GM18870 (cell line): ENCODE measurements at regions not wholly inside any gene's neighbourhood (a gene's known extent, or its start where the extent isn't known, plus 50 kb on each side); places are given as distances from the start of the nearest gene placed in this dataset.

ENCODE experiments used
- ATAC-seq: cut with Tn5 transposase; IDR thresholded peaks from one replicate; pipeline ENCODE4 v1.9.1; 2021; ENCODE audit warnings: moderate library complexity; ENCODE audit not compliant: unreplicated experiment

DNA sequence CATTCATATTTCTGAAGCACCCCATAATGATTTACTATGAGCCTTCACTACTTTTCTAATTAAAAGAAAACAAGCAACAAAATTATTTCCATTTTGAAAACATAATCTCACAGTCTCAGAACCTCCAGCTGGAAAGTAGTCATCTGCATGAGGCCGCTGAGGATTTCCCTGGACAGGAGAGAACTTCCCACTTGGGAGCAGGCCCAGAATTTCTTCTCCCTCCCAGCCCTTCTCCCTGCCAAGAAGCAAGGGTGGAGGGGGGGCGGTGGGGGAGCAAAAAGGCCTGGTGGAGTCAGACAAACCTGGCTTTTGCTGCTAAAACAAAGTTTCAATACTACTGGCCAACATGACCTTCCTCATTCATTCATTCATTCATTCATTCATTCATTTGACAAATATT lies 167.3 kb downstream of the PJA1 start:
- no peak for ATAC-seq

DNA sequence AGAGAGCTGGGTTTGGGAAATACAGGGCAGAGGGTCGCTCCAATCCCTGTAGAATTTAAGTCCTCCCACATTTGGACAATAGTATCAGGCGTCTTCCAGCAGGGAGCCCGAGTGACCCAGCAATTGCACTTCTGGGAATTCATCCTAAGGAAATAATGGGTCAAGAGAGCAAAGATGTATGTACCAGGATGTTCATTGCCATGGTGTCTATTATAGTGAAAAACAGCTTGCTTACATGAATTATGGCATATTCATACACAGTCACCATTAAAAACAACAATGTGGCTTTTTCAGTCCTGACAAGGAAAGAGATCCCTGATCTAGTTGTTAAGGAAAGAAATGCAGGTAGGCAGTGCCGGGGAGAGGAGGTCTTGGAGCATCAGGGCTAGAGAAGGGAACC lies 167.7 kb downstream of the PJA1 start:
- no peak for ATAC-seq

DNA sequence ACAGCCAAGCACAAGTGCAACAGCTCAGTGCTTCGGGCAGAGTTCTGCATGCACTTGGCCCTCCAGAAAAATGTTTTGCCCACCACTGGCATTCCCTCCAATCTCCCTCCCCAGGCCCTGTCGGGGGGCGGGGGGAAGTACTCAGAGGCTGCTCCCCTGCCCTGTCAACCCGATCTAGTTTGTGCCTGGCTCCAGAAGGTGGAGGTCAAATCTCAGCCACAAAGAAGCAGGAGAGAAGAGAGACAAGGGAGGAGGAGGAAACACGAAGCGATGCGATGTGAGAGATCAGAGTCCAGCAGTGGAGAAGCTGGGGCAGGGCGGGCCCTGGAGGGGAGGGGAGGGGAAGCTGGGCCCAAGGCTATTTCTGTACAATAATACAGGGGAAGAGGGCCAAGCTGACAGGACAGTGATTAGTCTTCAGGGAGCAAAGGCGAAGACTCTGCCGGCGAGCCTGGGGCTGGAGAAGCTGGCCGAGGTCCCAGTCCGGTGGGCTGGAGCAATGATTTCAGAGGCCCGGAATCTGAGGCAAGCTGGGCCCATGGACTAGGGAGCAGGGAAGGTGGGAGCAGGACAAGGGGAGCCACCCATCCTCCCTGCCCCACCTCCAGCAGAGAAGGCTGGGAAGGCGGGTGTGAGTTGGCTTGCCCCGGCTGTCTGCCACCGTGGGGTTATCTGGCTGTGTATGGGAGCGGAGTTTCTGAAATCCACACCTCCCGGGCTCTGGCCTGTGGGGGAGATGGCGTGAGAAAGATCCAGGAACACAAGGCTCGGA lies 167.1 kb downstream of the EFNB1 start:
- no peak for ATAC-seq

DNA sequence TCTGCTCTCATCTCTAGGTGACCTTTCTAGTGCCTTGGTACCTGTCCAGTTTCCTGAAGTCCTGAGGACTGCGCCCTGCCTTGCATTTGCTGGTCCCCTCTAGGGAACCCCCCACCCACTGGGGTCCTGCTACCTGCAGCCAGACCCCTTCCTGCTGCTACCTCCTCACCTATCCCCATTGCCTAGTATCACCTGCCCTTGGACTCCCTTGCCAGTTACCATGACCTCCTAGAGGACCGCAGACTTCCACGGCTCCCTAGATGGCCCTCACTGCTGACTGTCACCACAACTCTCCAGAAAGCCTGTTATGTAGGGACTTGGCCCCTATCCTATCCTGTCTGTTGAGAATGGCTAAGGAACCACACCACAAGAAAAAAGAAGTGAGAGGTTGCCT lies 166.6 kb downstream of the EFNB1 start:
- no peak for ATAC-seq

DNA sequence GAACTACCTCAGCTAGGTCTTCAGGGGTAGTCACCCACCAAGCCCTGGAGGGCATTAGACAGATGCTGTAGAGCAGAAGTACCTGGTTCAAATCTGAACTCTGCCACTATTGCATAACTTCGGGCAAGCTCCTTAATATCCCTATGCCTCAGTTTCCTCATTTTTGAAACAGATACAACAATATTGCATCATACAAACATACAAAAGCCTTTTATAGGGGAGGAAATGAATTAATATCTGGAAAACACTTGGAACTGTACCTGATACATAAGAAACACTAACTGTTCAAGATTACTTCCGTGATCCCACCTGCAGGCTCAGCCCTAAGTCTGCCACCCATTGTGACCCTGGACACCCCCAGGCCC lies 166.1 kb downstream of the EFNB1 start:
- no peak for ATAC-seq

DNA sequence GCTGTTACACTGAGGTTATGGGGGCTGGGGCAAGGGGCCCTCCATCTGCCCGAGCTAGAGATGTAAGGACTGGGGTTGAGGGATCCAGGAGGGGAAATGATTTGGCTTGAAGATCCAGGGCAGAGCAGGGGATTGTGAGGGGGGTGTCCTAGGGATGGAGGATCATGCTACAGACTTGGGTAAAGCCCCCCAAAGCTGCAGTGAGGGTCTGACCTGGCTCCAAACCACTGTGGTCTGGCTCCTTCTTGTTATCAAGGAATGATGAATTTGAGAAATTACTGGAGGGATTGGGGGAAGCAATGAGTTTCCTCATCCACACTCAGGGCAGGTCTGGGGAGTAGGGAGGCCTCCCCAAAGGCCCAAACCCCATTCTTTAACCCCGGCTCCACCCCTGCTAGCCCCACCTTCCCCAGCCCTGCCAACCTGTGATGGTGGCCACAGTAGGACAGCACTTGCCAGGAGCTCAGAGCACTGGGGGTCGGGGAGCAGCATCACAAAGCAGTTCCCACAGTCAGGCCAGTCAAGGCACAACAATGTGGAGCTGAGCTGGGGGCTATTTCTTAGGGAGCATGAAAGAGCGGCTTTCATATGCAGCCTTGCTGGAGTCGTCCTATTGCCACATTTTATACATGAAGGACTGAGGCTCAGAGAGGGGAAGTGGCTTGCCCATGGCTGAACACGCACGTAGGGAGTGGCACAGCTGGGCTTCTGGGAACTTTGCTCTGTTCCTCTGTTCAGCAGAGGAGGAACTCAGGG lies 165.5 kb downstream of the EFNB1 start:
- no peak for ATAC-seq

DNA sequence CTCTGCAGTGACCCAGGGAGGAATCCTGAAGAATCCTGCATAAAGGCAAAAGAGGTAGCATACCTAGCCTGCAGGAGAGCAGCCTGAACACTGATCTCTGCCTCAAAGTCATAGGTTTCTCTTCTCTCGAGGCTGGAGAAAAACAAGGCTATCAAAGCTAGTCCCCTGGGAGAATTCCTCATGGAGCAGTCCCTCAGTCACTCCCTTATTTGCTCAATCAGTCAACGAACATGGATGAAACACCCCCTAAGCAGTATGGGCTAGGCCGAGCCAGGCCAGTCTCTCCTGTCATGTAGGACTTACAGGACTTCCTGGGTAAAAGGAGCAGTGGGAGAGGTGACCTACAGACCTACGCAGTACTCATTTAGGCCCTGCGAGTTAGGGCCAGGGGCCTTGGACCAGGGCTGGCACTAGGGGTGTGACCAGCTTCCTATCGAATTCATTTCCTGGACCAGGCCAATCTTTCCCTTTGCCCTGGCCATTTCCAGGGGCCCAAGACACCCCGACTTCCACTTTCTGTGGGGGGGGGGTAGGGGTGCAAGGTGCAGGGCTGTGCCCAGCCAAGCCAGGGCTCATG lies 164.1 kb downstream of the EFNB1 start:
- no peak for ATAC-seq

DNA sequence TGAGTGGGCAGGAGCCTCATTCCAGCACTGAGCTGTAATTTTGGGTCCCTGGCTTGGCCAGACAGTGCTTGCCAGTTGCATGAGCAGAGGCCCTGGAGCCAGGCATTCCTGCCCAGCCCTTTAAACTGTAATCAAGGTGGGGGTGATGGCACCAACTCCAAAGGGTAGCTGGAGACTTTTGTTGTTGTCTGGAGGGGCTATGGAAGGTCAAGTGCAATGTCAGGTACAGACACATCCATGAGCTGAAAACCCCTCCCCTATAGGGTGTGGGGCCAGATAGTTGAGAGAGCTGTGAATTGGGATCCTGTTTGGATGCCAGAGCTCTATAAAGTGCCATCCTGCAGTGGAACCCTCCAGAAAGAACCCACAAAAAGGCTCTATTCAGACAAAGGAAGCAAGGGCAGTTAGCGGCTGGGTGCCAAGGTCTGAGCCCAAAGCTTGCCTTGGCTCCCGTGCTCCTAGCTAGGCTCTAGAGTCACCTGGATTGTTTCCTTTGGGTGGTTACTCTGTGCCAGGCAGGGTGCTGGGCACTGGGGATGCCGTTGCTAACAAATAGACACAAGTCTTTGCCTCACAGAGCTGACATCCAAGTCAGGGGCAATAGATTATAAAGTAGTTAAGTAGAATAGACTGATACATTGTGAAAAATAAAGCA lies 163.0 kb downstream of the EFNB1 start:
- no peak for ATAC-seq

DNA sequence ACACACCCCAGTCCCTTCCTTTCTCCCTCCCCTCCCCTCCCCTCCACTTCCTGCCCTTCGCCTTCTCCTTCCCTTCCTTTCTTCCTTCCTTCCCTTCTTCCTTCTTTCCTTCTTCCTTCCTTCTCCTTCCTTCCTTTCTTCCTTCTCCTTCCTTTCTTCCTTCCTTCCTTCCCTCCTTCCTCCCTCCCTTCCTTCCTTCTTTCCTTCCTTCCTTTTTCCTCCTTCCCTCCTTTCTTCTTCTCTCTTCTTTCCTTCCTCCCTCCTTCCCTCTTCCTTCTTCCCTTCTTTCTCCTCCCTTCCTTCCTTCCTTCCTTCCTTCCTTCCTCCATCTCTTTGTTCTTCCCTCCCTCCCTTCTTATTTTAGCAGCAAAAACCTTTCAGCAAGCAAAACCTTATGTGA lies 162.1 kb downstream of the EFNB1 start:
- no peak for ATAC-seq

DNA sequence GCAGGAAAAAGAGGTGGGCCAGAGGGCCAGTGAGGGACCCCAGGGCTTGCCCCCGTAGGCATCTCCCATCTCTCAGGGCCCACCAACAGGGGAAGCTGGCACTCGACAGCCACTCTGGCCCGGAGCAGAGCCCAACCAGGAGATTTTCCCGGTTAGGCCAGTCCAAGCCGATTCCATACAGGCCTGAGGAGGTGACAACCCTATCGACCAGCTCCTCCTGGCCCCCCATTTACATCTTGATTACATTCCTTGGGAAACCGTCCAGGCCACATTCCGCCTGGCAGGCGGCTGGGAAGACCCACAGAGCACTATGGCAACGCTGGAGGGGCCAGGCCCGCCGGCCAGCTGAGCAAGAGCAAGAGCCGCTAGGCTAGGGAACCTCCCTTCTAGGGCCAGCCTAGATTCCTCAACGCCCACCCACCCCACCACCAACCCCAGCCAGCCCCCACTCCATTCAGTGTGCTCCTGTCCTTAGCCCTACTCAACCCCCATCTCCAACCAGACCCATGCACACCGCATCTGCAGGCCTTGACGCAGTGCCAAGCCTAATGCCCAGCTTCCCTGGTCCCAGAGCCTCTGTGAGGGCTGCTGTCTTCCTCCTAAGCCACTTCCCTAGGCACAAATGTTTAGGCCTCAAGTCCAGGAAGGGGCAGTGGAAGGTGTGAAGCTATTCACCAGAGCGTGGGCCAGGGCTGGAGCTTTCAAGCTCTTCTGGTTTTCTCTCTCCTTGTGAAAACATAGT lies 161.2 kb downstream of the EFNB1 start:
- ATAC-seq: no peak

DNA sequence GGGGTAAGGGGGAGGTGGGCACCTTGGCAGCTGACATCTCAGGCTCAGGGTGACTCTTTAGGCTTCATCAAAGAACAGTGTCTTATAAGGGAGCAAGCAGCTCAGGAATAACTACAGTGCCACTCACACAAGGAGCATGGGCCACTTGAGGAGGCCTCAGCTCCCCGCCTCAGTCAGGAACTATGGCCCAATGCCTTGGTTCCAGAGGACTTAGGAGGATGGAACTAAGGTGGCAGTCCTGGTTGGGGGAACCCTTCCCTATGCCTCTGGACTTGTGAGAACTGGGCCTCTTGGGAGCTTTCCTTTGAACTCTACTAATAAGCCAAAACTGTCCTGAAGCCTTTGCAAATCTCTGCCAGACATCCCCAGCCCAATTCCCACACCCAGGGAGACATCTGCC lies 160.6 kb downstream of the EFNB1 start:
- no peak for ATAC-seq

DNA sequence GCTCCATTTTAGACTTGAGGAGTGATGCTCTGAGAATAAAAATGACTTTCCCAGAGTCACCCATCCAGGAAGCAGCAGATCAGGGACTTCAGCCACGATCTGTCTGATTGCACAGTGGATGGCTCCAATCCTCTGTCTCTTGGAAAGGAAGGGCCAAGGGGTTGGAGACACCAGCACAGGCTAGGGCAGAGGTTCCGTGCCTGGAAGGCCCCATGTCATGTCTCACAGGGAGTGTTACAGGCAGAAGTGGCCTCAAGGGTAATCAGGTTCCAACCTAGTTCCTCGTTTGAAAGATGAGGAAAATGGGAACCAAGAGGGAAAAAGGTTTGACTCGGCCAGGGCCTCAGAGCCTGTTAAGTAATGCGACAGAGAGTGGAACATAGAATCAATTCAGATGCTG lies 160.0 kb downstream of the EFNB1 start:
- no peak for ATAC-seq

DNA sequence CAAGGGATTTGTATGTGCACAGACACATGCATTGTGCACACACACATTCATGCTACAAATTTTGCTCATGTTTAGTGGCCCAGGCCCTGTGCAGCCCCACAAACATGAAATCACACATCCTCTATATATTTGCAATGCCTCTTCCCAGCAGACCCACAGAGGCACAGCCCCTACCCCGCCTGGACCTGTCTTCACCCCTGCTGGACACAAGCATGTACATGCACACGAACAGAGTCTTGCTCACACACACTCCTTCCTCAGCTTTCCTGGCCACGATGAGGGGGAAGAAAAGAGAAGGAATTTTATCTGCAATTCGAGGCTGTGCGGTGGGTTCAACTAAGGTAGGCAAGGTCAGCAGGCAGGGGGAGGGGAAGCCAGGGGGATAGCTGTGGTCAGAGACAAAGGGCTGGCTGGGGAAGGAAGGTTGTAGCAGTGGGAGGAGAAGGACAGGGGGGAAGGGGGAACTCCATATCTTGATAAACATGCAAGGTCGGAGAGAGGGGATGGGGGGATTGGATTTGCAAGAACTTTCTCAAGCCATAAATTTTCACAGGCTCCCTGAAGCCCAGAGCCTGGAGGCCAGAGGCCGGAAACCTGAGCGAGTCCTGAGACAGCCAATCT lies 156.4 kb downstream of the EFNB1 start:
- ATAC-seq: no peak

DNA sequence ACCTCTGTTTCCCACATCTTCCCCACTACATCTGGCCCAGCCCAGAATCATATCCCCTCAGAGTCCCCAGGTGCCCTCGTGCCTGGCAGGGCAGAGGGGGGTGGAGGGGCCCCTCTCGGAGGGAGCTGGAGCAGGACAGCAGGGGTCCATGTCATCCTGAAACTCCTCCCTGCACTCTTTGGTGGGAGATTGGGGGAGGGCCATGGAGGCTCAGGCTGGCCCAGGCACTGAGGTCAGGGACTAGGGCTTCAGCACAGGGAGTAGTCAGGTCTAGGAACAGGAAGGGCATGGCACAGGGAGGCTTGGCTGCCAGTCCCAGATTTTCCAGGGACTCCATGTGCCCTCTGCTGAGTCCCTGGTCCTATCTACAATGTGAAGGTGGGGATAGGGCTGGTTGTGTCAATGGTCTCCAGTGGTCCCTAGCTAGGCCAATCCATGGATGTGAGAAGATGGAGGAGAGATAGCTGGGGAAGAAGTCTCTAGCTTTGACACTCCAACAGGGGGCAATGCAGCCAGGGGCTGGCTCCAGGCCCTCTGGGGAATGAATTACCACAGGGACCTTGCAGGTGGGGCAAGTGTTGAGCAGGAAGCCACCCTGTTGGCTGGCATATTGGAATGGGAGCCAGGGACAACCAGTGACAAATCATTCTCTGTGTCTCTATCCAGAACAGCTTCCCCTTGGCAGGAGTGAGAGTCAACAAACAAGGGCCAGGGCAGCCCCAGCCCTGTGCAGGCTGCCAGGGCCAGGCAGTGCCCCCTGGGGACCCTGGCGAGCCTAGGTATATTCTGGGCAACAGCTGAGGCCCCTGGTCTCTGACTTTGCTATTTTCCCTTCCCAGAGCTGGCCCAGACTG lies 154.4 kb downstream of the EFNB1 start:
- no peak for ATAC-seq

DNA sequence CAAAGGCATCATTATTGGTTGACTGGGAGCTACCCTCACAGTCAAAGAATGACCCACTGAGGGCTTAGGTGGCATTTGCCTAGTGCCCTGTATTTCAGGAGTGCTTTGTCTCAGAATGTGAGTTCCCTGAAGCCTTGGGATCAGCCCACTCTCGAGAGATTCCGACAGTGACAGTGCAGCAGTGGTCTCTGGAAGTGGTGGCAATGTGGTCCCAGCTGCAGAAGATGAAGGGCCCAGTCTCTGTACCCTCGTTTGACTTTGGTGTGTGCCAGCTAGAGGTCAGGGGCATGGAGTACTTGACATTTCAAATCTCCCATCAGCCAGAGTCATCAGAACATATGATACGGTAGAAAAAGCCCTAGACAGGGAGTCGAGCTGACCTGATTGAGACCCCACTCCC lies 153.7 kb downstream of the EFNB1 start:
- no peak for ATAC-seq

DNA sequence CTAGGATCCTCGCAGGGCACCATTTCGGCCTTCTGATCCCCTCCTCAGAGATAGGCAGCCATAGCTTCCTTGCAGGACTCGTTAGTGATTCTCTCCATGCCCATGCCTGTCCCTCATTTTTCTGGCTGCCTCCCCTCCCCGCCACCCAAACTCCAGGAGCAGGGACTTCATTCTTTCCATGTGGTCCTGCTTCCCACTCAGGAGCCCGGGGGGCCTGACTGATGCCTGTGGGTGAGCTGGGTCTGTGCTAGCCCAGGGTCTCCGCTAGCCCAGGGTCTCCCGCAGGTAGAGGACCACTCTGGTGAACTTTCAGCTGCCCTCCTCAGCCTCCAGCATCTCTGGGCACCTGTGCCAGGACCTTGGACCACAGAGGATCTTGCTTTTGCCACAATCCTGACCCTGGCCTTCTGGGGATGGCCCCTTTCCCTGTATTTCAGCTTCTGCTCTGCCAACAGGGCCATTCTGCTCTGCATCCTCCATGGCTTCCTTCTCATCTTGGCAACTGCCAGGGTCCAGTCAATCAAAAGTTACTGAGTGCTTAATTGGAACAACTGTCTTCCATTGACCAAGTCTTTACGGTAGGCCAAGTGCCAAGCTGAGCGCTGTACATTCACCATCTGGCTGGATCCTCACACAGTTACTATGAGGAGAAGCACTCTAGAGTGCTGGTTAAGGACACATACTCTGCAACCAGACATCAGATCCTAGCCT lies 152.2 kb downstream of the EFNB1 start:
- ATAC-seq: no peak

DNA sequence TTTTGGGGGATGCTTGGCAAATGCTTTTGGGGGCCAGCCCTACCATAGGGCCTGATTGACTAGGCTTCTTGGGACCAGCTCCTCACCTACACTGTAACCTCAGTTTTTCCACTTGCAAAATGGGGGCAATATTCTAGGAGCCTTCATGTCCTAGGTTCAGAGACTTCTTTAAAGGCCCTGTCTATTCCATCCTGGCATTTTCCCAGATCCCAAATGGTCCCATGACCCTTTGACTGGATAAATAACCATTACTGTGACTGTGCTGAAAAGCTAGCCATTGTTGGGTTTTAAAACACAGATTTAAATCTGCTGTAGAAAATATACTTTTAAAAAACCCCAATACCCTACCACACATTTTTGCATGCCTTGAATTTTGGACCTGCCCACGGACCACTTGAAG lies 149.8 kb downstream of the EFNB1 start:
- no peak for ATAC-seq

DNA sequence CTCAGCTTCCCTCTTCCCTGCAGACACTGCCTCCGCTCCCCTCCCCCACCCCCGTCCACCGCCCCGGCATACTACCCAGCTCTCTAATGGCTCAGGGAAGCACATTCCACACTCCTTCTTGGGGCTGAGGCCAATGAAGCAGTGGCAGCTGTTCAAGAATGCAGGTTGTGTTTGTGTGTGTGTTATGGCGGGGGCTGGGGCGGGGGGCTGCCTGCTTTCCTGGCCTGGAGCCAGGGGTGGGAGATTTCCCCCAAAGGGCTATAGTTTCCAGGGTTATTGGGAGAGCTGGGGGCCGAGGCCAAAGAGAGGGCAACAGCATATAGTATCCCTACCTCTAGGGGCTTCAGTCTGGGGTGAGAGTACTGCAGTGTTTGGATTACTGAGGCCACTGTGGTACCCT lies 149.4 kb downstream of the EFNB1 start:
- ATAC-seq: no peak

DNA sequence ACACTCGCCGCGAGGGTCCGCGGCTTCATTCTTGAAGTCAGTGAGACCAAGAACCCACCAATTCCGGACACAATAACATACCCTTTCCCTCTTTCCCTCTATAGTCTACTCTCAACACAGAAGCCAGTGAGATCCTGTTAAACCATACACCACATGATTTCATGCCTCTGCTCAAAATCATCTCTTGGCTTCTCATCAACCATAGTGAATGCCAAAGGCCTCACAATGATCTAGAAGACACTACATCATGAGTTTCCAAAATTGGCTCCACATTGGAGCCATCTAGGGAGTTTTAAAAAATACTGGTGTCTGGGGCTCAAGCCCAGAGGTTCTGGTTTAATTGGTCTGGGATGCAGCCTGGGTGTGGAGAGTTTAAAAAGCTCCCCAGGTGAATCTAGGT lies 124.5 kb downstream of the EFNB1 start:
- ATAC-seq: no peak
